Thoracic aorta (tissue), 2 donors: ENCODE measurements at regions not wholly inside any gene's neighbourhood (a gene's known extent, or its start where the extent isn't known, plus 50 kb on each side); places are given as distances from the start of the nearest gene placed in this dataset.

Source experiments
- ATAC-seq: fragments of 150-250 bp; one replicate; pipeline ENCODE4 v1.8.0; 2017; ENCODE audit warnings: low read depth; ENCODE audit not compliant: insufficient number of reproducible peaks, low FRiP score
- DNase-seq: peaks from one replicate; pipeline ENCODE4 v3.0.0-alpha.2; 2020; ENCODE audit warnings: low spot score
- H3K27ac ChIP-seq, 2 donors: fragments of 200-600 bp; sonication (generic); 1 replicate in 1 of 2; 2 replicates in 1 of 2; pipeline ENCODE4 v1.5.1; 2016; ENCODE audit warnings: mild to moderate bottlenecking in 2 of 2, moderate library complexity in 2 of 2
- H3K27me3 ChIP-seq: fragments of 200-600 bp; sonication (generic); replicated peaks from 2 replicates; pipeline ENCODE4 v1.6.0; 2016; ENCODE audit warnings: mild to moderate bottlenecking; ENCODE audit not compliant: insufficient read depth
- H3K36me3 ChIP-seq: fragments of 200-600 bp; sonication (generic); one replicate; pipeline ENCODE4 v1.5.1; 2016
- H3K4me1 ChIP-seq, 2 donors: fragments of 200-600 bp; sonication (generic); 1 replicate in 1 of 2; 2 replicates in 1 of 2; pipeline versions ENCODE4 v1.5.1 to v1.6.0; 2016; ENCODE audit warnings: low read depth in 2 of 2, mild to moderate bottlenecking in 1 of 2; ENCODE audit not compliant: control insufficient read depth in 1 of 2
- H3K4me3 ChIP-seq: fragments of 200-600 bp; sonication (generic); 2 replicates; pipeline ENCODE4 v1.5.1; 2016; ENCODE audit warnings: mild to moderate bottlenecking
- H3K9me3 ChIP-seq: fragments of 200-600 bp; sonication (generic); 2 replicates; pipeline ENCODE4 v1.5.1; 2016
- CTCF ChIP-seq: fragments of 200-600 bp; sonication (generic); IDR thresholded peaks from one replicate; pipeline ENCODE4 v1.5.1; 2019; ENCODE audit warnings: antibody characterized with exemption

GRCh38 chr6:139653111-139653510 is 278.7 kb upstream of the CITED2 start:
- Histone ChIP-seq H3K4me1 (no peaks in the 10 kb centered on the region), H3K36me3 (no peaks in the 10 kb centered on the region), H3K9me3 (no peaks in the 10 kb centered on the region), H3K4me3 (no peak overlapping the region), H3K27ac (no peak overlapping the region), H3K27me3 (no peaks in the 10 kb centered on the region)
- ATAC-seq (no peak), DNase-seq (no peak)
- TF ChIP-seq CTCF, result no peak

GRCh38 chr6:139650941-139651340 is 276.5 kb upstream of the CITED2 start:
- H3K27ac ChIP-seq, result no peak overlapping the region
- no peaks in the 10 kb centered on the region for H3K4me1 ChIP-seq
- no peaks in the 10 kb centered on the region for H3K27me3 ChIP-seq
- H3K4me3 ChIP-seq, result no peak overlapping the region
- no peak for TF ChIP-seq CTCF
- H3K9me3 ChIP-seq, result no peaks in the 10 kb centered on the region
- no peaks in the 10 kb centered on the region for H3K36me3 ChIP-seq
- ATAC-seq, result no peak
- DNase-seq, result no peak

GRCh38 chr6:139649732-139650131 is 275.3 kb upstream of the CITED2 start:
- Histone ChIP-seq H3K4me3 (no peak overlapping the region), H3K9me3 (no peaks in the 10 kb centered on the region), H3K36me3 (no peaks in the 10 kb centered on the region), H3K4me1 (peaks cover 0 to 5% of the 10 kb centered on the region in 2 donors), H3K27ac (no peak overlapping the region), H3K27me3 (no peaks in the 10 kb centered on the region)
- TF ChIP-seq CTCF, result no peak
- ATAC-seq (no peak), DNase-seq (no peak)

- DNase-seq, result no peak
- Histone ChIP-seq H3K4me1 (peaks cover 0 to 6% of the 10 kb centered on the region in 2 donors), H3K27ac (no peak overlapping the region), H3K9me3 (no peaks in the 10 kb centered on the region), H3K36me3 (no peaks in the 10 kb centered on the region), H3K4me3 (no peak overlapping the region), H3K27me3 (no peaks in the 10 kb centered on the region)
- ATAC-seq, result no peak
- no peak for TF ChIP-seq CTCF
Observed at GRCh38 chr6:139649128-139649527, 274.7 kb upstream of the CITED2 start.

- H3K4me3 ChIP-seq, result no peak overlapping the region
- no peak for DNase-seq
- H3K36me3 ChIP-seq, result no peaks in the 10 kb centered on the region
- no peak for ATAC-seq
- H3K27ac ChIP-seq, result no peak overlapping the region
- peaks cover 0 to 6% of the 10 kb centered on the region in 2 donors for H3K4me1 ChIP-seq
- H3K27me3 ChIP-seq, result no peaks in the 10 kb centered on the region
- TF ChIP-seq CTCF, result no peak
- no peaks in the 10 kb centered on the region for H3K9me3 ChIP-seq
Observed at GRCh38 chr6:139648430-139649000, 274.1 kb upstream of the CITED2 start.
